Activated naive CD8-positive, alpha-beta T cell treated with anti-CD3 and anti-CD28 coated beads, Interleukin-2, amount 50 U/mL, for 16 hours (primary cell): ENCODE measurements at regions not wholly inside any gene's neighbourhood (a gene's known extent, or its start where the extent isn't known, plus 50 kb on each side); places are given as distances from the start of the nearest gene placed in this dataset.
"Not testable (repeated sequence)": the region's sequence is repeated elsewhere in the genome, so short reads cannot be mapped to it uniquely, and the experiment has no call there.

ENCODE experiments used
- DNase-seq: peaks from one replicate; pipeline ENCODE4 v3.0.0-alpha.2; 2020; ENCODE audit warnings: low read depth, low spot score

DNA sequence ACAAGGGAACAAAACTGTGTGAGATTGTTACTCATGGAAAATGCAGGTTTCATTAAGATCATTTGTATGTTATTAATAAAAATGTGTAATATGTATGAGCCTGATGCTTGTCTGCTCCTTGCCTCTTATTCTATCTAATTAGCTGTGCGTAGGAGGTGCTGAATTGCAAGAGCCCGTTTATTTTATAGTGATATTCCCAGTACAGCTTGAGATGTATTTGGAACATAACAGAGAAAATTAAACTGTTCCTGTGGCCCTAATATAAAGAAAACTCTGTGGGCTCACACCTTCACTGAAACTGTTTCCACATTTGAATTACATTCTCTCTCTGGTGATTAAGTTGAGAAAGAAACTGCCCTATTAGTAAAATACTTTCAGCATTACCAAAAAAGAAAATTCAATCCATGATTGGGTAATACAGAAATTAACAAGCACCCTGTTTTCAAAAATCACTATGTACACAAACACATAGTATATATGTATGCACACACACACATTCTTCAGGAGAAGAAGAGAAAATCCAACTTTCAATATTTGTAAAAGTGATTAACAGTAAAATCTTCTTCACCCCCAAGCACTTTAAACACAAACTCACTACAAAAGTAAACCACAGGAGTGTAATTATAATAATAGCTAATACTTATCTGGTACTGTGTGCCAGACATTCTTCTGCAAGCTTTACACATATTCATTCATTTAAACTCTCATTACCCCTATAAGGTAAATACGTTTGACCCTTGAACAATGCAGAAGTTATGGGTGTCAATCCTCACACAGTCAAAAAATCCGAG lies 233.2 kb downstream of the PHLDA1 start:
- DNase-seq = no peak

DNA sequence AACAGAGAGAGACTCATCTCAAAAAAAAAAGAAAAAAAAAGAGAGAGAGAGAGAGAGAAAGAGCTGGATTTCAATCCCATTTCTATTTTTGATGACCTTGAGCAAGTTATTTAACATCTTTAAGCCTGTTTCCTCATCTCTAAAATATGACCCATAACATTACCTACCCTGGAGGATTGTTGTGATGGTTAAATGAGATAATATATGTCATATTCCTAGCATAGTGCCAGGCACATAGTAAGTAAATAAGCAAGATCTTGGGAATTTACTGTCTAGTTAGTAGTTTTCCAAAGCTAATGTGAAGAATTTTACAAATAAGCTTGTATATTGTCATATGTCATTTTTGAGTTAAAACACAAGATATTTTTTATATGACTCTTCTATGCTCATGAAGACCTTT lies 236.5 kb downstream of the PHLDA1 start:
- no peak for DNase-seq

DNA sequence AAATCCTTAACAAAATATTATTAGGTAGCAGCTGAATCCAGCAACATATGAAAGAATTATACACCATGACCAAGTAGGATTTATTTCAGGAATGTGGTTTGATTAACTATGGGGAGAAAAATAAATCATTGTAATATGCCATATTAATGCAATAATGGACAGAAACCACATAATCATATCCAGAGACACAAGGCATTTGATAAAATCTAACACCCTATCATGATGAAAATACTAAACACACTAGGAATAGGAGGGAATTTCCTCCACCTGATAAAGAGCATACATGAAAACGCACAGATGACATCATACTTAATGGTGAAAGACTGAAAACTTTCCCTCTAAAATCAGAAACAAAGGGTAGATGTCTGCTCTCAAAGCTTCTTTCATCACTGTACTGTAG lies 238.9 kb downstream of the PHLDA1 start:
- no peak for DNase-seq

DNA sequence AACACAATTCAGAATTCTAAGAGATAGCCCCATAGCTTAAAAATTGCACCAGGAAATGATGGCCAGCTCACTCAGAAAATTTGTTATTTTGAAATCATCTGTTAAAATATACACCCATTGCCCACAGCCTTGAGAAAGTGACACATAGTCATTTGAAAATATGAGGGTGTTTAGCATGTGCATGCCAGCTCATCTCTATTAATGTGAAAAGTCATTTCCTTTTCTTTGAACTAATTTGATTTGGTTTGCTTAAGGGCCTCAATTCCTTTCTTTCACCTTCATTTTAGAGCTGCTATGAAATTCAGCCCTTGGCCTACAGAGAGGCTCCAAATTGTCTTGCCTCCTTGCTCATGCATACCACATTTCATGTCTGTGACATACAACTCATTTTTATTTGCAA lies 241.4 kb downstream of the PHLDA1 start:
- no peak for DNase-seq

DNA sequence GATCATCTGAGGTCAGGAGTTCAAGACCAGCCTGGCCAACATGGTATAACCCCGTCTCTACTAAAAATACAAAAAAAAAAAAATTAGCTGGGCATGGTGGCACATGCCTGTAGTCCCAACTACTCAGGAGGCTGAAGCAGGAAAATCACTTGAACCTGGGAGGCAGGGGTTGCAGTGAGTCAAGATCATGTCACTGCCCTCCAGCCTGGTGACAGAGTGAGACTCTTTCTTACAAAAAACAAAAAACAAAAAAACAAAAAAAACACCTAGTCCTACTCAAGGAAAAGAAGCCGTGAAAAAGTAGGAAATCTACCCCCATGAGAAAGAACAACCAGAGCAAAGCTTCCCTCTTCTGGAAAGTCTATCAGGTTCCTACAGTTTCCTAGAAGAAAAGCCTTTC lies 244.4 kb downstream of the PHLDA1 start:
- not testable (repeated sequence) for DNase-seq

DNA sequence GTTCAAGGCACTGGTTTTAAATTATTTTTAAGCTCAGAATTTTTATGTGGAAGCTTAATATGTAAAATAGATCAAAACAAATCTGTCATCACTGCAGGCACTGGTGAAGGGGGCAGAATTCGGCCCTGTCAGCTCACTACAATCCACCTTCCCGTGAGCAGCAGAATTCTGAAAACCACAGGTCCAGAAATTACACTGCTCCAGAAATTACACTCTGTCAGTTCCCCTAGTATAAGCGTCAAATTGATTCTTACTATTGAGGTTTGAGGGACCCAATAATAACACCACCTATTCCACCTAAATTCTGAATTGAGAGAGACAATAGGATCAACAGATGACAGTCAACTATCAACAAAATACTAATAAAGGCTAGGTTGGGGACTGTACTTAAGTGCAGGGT lies 245.5 kb downstream of the PHLDA1 start:
- no peak for DNase-seq

DNA sequence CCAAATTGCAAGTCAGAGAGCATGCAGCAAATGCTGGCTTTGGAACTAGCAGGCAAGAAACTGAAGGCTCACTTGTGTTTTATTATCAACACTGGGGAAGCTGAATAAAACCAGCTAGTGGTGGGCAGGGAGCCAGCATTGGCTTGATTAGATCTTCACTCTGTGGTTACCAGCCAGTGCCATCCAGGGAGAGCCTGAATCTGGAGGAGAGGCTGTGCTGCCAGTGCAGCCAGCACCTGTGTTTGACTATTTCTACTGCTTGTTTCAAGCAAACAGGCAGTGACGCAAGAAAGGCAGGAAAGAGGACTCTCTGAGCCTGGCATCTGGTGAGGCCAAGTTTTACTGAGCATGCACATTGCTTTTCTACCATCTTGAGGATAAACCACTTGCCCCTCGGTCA lies 247.0 kb downstream of the PHLDA1 start:
- DNase-seq = no peak

DNA sequence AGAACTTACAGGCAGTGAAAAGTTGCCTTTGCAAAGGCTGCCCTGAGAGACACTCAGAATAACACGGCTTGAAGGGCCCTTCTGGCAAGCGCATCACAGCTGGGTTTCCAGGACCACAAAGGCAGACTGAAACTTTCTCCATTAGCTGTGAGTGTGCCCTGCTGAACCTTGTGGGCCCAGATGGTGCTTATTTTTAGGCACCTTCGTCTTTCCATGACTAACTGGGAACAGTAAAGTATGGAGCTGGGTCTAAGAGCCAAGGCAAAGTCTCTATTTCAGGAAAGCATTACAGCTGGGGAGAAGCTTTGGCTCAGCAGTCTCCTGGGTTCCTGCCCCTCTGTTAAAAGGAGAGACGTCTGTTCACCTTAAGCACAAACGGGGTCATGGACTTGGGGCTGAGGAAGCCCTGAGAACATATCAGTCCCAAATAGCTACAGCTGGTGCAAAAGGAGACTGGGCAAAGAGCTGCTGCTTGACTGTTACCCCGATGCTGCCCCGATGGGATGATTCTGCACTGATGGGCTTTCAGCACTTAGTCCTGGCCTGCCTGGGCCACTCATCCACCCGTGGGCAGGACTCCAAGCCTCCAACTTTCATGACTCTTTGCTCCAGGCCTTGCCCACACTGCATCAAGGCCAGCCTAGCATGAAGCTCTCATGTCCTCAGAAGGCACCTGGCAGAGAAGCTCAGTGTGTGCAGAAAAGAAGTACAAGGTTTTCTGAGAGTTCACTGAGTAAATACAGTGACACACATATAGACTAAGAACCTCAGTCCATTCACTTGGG lies 248.3 kb downstream of the PHLDA1 start:
- no peak for DNase-seq

DNA sequence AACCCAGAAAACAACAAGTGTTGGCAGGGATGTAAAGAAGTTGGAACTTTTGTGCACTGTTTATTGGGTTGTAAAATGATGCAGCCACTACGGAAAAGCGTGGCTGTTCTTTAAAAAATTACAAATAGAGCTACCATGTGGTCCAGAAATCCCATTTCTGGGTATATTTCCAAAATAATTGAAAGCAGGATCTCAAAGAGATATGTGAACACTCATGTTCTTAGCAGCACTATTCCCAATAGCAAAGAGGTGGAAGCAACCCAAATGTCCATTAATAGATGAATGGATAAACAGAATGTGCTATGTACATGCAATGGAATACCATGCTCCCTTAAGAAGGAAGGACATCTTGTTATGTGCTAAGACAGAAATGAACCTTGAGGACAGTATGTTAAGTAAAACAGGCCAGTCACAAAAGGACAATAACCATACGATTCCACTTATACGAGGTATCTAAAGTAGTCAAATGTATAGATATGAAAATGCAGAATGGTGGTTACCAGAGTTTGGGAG lies 249.5 kb downstream of the PHLDA1 start:
- DNase-seq = no peak

DNA sequence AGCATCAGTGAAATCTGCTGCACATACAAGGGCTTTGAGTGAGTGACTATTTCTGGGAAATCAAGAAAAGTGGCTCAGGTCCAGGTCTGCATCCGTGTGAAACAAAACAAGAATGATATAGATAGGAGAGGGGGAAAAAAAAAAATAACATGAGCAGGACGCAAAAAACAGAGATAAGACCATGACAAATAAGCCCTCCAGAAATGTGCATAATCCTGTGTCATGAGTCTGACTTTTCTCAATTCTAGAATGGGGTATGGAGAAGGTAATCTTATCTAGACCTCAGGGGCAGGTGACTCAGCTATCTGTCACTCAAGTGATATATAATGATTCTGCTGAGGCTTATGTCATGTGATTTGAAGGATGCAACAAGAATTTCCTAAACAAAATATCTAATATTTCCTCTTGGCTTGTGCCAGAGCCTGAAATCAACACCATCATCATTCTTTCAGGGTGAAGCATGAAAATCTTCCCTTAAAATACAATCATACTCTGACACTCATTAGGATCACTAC lies 250.0 kb downstream of the PHLDA1 start:
- DNase-seq = no peak

DNA sequence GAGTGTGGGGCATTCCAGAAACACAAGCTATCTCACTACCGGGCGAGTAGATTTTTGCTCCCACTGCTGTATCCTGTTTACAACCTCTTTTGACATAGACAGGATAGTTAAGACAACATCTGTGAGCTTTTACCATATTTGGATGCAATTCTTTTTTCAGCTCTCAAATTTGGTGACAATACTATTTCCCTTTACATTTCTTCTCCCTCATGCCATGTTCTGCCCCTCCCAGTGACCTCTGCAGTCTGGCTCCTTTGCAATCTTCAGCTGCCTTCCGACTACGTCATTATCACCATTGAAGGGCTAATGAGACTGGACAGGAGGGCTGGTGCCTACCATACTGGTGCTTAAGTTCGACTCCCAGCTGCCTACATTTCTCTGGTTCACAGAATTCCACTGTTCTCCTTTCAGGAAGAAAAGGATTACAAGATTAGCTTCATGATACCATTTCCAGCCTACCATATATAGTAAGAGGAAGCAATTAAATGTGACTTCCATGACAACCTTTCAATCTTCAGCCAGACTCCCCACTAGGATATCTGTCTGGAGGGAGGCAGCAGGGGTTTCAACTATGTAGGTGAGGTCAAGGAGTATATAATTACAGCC lies 251.6 kb downstream of the PHLDA1 start:
- no peak for DNase-seq

DNA sequence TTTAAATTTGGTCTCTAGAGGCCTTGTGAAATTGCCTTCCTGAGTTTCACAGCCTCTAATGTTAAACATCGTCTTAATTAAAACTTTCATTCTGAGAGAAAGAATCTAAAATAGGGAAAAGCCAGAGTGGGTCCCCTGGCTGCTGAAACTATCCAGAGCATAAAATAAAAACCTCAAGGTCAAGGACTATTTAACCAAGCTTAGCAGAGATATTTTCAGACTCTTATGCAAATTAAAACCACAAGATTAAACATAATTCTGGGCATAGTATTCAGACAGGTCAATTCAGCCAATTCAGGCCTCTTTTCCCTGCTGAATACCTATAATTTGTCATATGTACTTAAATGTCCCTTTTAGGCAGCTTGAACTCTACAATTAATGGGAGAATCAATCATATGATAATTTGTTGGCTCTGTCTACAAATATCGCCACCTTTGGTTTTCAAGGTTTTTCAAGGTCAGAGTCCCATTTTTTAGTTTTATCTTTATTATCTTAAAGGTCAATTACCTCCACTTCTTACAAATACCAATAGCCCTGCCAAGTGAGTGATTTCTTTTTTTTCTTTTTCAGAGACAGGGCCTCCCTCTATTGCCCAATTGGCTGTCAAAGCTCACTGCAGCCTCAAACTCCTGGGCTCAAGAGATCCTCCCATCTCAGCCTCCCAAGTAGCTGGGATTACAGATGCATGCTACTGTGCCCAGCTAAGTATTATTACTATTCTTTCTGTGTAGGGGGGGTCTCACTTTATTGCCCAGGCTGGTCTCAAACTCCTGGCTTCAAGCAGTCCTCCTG lies 257.1 kb downstream of the PHLDA1 start:
- no peak for DNase-seq

DNA sequence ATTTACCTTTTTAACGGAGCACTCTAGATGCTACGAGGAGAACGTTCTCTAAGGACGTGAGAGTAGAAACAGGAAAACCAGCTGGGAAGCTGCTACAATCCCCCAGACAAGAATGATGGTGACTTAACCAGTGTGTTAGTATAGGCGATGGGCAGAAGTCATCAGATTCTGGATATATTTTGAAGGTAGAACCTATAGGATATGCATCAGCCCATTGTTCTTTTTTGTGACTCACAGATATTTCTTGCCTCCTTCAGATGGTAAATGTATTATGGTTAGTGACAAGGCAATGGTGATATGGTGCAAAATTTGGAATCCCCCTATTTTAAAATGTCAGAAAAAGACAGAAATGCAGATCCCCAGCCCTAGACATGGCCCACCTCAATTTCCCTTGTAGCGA lies 258.2 kb downstream of the PHLDA1 start:
- no peak for DNase-seq

DNA sequence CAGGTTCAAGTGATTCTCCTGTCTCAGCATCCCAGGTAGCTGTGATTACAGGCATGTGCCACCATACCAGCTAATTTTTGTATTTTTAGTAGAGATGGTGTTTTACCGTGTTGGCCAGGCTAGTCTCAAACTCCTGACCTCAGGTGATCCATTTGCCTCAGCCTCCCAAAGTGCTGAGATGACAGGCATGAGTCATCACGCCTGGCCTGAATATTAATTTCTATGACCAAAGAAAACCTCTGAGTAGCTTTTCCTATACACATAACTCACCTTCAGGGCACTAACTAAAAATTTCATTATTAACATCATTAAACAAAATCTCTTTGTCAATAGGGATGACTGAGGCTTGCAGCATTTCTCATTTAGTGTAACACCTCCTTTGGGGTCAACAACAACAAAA lies 259.6 kb upstream of the KRR1 start:
- no peak for DNase-seq

DNA sequence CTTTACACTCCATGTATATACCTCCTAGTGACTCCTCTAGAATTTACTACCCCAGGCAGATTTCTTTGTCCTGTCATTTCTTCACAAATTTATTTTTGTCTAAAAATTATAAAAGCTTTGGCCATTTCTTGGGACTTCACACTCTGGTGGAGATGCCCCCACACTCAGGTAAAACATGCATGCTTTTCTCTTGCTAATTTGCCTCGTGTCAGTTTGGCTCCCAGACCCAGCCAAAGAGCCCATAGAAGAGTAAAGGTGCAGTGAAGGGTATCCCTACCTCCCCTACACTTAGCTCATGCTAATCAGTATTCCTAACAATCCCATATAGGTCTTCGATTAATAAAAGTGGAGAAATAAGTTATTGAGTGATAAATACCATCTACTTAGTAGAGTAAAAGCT lies 256.5 kb upstream of the KRR1 start:
- no peak for DNase-seq

DNA sequence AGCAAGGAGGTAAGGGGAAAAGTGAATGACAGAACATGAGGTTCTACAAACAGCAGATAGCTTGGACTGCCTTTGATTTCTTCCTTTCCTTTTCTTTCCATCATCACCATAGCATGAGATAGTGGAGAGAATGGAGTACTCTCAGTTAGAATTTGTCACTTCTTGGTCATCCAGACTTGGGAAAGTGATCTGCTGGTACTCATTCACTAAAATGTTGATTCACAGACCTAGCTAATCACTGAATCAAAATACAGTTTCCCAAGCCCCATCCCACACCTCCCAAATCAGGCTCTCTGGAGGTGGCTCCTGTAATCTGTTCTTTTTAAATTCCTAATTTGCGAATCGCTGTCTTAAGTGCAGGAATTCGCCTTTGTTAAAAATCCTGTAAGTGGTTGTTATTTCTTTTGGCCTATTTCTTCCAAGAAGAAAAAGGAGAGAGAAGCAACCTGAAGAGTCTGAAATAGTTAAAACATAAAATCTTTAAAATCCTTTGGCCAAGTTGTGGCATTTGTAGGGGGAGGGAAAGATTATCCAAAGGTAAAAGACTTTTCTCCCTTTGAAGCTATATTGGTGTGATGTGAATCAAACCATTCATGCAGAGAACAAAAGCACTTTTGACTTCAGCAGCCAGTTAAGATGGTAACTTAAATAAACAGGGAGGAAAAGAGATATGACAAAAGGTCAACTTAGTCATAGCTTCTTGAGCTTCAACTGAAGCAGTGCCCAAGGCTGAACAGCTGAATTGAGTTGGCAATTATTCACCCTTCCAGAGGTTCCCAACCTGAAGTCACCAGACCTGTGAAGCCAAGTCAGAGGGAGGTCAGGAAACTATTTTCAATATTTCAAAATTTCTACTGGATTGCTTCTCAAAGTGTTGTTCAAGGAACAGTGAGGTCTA lies 255.1 kb upstream of the KRR1 start:
- no peak for DNase-seq

DNA sequence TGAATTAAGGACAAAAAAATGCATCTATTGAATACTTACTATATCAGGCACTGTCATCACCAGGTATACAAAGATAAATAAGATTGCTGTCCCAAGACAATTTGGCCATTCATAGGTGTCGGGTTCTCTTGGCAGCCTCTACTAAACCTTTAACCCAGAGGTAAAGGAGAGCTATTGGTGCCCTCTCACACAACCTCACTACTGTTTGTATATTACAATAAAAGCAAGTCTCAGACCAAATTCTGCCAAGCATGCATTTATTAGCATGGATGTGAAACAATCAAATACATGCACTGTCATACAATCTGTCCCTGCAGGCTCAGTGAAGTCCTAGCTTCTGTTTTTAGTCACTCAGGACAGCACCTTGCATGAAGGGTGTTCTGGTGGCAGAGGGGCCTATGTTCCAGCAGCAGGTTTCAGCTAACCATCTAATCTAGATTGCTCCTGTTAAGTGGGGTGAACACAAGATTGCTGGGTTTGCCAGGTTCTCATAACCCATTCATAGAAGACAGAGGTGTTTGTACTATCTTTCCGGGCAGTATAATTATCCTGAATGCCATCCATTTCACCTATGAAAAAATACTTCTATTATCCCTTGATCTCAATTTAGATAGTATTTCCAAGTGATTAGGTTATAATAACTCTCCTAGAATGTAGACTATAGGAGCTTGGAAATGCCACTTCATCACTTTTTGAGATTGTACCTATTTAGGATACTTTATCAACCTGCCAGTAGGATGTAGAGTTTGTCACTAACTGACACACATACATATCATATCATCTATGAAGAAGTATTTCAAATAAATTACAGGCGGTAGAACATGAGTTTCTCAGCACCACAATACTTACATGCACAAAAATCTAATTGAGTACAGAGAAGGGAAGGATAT lies 254.0 kb upstream of the KRR1 start:
- no peak for DNase-seq

DNA sequence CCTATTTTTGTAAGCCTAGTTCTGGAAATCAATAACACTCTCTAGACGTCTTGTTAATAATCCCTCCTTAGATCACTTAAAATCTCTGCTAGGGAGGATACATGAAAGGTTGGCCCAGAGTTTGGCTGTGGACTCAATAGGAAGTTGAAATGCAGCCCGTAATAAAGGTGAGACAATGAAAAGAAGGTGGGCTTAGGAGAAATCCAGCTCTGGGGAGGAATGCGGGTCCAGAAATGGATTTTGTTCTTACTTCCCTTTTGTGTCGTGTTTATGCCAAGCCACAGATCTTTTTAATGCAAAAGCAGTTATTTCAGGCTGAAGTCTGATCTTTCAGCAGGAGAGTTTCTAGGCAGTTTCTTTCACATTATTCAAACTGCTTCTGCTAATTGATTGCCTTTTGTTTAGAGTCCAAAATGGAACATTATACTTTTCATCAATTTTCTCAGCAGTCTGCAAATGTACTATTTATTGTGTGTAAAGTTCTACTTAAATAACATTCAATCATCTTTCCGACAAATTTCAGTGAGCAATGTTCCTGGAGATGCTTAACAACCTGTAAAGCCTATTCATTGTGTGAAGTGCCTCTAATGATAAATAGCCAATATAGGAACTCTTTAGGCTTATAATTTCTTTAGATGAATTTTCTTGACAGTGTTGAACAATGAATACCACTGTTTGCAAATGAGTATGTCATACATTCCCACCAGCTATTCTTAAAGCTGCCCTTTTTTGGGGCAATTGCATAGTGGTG lies 252.9 kb upstream of the KRR1 start:
- no peak for DNase-seq
